DMS153 treated with DMSO at 0.1 percent for 48 hours (cell line): ENCODE measurements at regions not wholly inside any gene's neighbourhood (a gene's known extent, or its start where the extent isn't known, plus 50 kb on each side); places are given as distances from the start of the nearest gene placed in this dataset.

ENCODE experiments used
- DNase-seq: peaks from one replicate; lab custom pipeline; 2025; ENCODE audit not compliant: unreplicated experiment; lab: John Stamatoyannopoulos, UW

DNA sequence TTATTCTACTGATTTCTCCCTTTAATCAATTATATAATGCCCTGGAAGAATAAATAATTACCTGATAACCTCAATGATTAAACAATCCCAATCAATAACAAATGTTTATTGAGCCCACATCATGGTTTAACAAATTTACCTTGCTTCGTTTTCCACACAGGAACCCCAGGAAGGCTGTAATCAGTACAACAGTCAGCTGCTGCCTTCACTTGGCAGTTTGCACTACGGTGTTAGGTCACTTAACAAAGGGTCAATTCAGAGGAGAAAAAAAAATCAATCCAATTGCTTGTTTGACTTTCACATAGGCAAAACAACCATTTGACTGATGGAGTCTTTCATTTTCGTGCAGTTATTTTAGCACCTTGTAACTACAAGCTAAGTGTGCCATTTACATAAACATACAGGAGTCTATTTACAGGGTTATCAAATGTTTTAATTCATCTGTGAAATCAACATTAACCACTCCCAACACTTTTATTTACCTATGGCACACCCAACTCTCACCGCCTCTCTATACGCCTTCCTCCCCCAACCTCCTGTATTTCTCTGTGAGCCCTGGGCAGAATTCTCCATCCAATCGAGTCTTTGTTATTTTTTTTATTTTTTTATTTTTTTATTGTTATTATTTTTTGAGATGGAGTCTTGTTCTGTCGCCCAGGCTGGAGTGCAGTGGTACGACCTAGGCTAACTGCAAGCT, 140.4 kb upstream of the TAB2 start:
- DNase-seq: peak; percentile 10

DNA sequence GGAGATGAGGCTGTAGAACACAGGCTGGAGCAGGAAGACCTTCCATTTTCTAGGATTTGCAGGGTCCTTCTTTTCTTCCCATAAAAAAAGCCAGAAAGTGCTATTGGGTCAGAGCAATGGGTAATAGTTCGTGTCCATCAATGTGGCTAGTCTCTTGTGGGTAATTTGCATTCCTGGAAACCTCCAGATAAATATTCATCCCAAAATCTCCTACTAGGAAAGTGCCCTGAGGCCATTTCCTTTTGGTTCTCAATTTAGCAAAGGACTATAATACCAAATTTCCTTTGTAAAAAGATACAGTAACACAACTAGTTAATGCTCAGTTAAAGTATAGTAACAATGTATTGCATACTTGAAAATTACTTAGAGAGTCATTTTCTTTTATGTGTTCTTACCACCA, 138.1 kb upstream of the TAB2 start:
- DNase-seq: no peak

DNA sequence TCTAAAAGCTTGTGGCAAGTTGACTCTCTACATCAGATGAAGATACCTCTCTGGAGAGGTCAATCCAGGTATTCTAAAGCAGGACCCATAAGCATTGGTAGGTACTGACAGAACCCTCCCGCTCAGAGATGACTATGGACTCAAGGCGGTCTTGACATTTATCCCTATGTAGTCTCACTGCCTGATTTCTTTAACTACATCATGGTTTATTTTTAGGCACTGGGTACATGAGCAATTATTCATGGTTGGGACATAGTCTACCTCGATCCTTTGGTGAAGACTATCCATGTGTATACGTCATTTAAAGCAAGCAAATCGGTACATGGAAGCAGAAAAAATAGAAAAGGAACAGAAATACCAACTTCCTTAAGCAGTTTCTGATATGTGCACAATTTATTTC, 136.2 kb upstream of the TAB2 start:
- DNase-seq: no peak

DNA sequence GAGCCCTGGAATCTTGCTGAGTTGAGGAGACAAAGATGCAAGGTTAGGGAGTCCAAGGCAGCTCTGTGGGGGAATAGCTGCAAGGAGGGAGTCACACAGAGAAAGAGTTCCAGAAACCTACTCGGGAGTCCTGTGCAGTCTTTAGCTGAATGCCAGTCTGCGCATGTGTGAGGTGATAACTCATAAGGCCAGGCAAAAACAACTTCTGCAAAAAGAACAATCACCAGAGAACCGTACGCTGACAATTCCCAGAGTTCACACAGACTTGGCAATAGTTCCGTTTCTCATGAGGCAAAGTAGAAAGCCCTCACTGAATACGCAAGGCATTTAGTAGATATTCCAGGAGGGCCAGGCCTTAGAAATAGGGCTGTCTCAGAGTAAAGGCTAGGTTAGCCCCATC, 135.2 kb upstream of the TAB2 start:
- no peak for DNase-seq

DNA sequence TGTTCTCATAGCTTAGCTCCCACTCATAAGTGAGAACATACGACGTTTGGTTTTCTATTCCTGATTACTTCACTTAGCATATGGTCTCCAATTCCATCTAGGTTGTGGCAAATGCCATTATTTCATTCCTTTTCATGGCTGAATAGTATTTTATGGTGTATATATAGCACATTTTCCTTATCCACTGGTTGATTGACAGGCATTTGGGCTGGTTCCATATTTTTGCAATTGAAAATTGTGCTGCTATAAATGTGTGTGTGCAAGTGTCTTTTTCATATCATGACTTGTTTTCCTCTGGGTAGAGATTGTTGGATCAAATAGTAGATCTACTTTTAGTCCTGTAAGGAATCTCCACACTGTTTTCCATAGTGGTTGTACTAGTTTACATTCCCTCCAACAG, 133.0 kb upstream of the TAB2 start:
- no peak for DNase-seq

DNA sequence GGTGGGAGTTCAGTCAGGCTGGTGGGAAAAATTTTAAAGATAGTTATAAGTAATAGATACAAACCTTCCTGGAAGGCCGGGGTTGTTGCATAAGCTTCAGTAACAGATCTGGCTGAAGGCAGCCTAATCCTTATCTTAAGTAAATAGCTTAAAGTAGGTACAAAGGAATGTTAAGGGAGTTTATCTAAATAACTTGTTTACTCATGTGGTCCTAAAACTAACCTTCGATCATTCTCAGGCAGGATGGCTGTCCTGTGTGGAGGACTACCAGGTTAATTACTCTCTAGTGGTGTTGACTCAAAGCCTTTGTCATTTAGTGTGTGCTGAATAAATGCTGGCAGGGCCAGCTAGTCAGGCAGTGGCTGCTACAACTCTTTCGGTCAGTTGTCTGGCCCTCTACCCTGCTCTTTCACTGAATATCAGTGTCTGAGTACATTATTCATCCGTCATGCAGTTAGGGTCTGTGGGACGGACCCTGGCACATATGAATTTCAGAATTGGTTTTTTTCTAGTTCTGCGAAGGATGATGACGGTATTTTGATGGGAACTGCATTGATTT, 131.6 kb upstream of the TAB2 start:
- no peak for DNase-seq

DNA sequence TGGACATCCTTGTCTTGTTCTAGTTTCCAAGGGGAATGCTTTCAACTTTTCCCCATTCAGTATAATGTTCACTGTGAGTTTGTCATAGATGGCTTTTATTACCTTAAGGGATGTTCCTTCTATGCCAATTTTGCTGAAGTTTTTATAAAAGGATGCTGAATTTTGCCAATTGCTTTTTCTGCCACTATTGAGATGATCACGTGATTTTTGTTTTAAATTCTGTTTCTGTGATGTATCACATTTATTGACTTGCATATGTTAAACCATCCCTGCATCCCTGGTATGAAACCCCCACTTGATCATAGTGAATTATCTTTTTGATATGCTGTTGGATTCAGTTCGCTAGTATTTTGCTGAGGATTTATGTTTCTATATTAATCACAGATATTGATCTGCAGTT, 130.6 kb upstream of the TAB2 start:
- DNase-seq: no peak

DNA sequence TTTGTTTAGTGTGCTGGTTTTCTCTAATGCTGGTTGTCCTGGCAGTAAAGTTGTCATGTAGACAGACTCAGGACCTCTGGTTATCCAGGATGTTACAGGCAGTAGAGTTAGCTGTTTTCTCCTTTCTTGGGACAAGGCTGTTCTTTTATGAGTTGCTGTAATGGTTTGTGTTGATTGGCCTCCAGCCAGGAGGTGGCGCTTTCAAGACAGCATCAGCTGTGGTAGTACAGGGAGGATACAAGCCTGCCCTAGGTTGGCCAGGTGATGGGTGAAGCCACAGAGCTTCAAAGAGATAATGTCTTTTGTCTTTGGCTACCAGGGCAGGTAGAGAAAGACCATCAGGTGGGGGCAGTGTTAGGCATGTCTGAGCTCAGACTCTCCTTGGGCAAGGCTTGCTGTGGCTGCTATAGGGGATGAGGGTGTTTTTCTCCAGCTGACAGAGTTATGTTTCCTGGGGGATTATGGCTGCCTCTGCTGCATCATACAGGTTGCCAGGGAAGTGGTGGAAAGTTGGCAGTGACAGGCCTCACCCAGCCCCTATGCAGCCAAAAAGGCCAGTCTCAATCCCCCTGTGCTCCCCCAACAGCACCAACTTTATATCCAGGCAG, 127.2 kb upstream of the TAB2 start:
- no peak for DNase-seq

GRCh38 chr6:149194820-149195558, 122.5 kb upstream of the TAB2 start:
- DNase-seq: no peak

DNA sequence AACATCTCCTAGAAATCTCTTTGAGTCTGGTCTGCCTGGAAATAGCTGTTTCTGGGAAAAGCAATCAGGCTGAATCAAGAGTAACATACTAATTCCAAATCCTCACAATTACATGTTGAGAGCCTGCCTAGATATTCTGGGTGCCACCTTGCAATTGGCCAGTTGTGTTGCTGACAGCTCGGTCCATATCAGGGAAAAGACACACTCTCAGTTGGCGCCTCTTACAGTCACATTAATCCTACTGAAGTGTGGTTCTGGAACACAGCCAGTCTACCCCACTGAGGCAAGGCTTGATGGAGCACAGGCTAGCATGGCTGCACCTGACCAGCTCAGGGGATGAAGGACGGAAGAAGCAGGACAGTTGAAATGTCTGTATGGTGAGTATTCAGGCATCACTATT, 121.4 kb upstream of the TAB2 start:
- no peak for DNase-seq

DNA sequence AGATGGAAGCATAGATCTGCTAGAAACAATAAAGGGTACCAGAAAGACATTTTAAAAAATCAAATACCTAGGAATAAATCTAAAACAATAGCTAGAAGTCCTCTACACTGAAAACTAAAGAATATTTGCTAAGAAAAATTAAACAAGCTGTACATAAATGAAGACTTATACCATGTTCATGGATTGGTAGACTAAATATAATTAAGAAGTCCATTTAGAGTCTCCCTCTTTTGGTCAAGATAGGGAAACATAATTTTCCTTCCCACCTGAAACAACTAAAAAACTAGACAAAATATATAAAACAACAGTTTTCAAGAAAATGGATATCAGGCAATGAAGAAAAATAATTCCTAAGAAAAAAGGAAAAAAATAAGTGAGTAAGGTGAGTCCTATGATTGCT, 120.0 kb upstream of the TAB2 start:
- no peak for DNase-seq

DNA sequence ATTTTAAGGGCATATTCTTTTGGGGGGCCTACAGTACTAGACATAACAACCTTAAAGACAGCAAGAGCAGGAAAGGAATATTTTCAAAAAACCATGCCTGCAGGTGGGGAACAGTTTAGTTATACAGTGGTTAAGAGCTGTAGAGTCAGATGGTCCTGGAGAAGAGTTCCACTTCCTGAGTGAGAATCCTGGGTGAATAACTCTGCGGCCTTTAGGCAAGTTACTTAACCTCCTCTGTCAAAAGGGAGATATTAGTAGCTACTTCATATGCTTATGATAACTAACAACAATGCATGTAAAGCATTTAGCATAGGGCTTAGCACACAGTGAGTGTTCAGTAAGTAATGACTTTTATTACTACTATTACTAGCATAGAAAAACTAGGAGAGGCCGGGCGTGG, 119.2 kb upstream of the TAB2 start:
- DNase-seq: no peak

DNA sequence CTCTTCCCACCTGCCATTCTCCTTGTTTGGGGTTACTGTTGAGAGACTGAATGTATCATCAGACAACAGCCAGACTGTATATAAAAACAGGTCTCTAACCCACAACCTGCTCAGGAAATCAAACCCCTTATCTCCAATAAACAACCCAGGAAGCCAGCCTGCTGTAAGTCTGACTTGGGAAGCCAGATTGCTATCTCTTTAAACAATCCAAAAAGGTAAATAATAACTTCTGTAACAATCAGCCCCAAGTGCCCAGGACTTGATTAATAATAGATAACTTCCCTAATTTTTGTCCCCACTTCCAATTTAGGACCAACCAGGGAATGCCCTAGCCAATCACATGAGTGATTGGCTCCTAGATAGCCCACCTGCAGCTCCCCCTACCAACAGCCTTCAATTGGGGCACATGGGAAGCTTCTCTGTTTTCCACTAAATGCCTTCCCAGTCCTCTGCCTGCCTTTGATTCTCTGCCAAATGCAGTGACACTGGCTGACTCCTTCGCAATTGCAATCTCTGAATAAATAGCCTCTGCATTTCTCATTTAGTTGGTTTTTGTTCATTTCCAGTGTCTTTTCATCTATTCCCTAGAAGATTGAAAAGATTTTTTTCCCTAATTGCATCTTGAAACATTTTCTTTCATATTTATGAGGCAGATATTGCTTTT, 117.1 kb upstream of the TAB2 start:
- DNase-seq: no peak

DNA sequence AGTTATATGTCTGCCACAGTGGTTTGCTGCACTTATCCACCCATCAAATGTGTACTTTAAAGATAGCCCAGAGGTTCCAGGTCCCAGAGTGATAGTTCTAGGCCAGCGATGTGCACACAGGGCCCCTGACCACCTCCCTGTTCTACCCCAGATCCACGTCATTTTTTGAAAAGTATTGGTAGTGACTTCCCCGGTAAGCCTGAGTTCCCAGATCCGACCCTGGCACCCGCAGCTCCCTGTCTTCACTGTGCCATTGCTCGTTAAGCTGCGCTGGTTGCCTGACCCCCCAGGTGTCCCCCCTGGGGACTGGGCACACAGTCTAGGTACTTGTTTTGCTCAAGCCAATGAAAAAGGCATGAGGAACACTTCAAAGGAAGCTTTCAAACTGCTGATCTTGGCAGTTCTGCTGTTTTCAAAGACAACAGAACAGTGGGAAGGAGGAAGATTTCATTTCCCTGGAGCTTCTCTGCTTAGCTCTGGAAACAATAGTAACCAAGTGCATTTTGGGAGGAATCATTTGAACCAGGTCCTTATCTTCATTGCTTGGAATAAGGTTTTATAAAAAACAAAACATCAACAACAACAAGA, 116.3 kb upstream of the TAB2 start:
- no peak for DNase-seq

DNA sequence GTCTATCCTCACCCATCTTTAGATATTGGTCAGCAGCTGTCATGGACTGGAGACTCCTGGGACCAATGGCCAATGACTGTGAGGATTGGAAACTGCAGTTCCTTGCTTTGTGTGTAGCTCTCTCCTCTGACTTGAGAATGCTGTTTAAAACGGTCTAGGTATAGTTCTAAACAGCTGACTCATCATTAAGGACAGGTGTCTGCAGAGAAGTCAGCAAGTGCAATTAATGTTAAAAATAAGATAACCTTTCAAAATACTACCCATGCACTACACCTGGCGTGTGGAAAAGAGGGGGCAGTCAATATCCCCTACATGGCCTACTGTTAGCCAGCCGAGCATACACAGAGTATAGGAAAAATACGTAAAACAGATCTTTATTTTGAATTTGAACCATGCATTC, 115.4 kb upstream of the TAB2 start:
- no peak for DNase-seq

DNA sequence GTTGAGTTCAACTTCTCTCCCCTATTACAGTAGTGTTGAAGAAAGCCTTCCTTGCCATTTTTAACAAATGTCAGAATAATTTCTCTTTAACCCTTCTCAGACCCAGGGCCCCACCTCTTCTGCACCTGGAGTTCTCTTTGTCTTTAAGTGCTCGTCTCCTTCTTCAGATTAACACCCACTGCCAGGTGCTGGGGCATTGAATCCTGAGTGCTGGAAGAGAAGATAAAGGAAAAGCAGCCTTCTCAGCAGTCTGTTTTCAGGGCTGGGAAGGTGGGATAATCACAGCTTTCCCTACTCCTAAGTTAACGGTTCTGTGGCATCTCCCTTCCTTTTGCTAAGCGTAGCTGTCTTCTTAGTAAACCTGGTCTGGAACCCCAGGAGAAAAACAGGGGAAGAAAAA, 114.6 kb upstream of the TAB2 start:
- no peak for DNase-seq

DNA sequence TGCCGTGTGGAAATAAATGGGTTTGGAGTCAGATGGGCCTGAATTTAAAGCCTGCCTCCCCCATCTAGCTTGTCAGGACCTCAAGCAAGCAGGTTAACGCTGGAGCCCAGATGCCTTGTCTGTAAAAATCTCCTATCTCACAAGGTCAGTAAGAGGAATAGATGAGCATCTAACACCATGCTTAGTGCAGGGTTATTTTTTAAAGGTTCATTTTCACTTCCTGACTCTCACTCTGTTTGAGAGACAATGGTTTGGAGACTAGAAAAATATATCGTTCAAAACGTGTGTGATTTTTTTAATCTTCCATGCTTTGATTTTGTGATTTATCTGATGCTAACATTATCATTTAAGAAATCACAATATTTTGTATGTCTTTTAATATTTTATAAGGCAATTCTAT, 114.0 kb upstream of the TAB2 start:
- no peak for DNase-seq

- DNase-seq: no peak
Observed at GRCh38 chr6:149208134-149208601, 109.3 kb upstream of the TAB2 start.

DNA sequence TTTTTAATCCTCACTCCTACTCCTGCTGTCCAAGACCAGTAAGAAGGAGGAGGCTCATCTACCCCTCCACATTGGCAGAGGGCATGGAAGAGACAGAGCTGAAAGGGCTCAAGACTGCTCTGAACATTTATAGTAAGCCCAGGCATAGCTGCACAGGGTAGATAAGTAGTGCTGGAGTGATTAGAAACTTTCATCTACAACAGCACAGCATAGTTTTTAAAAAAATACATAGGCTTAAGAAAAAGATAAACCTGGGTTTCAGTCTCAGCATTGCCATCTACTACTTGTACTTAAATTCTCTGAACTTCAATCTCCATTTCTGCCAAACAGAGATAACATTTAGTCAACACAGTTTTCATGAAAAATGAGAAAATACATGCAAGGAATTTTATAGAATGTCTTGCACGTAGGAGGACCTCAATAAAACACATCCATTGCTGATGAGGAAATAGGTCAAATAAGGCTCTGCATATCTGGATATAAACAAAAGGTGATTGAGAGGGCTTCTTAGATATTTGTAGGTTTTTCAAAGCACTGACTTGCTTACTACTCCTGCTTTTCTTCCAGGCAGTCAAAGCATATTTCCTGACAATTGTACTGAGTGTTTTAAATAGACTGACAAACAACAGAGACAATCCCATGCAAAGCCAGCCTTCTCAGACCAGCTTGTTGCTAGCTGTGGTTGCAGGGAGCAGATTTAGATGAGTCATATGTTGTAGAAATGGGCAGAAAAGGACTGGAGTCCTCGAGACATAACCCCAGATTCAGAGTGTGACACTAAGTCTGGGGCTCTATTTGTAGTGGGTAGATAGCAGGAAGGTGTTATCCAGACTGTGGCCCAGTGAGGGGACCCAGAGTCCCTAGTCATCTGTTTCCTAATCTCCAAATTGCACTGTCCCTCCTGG, 107.4 kb upstream of the TAB2 start:
- no peak for DNase-seq

DNA sequence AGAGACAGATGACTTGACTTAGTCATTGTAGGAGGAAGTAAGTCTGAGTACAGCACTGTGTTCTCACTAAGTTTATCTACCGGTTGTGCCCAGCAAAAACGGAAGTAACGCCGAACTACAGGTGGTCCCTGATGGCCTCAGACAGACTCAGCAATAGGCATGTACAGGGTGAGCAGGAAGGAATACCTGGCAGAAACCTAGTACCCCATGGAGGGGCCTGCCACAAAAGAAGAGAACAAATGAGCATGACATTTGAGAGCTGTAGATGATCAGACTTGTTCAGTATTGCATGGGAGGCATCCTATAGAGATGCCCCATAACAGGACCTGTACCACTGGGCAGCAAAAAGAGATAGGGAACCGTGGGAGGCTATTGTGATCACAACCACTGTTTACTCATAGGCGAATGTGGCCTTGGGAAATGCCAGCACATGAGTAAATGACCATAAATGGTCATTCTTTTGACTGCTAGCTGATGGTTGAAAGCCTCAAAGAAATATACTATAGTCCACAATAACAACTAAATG, 106.4 kb upstream of the TAB2 start:
- no peak for DNase-seq
